HTR-8/SVneo (cell line): ENCODE measurements at regions not wholly inside any gene's neighbourhood (a gene's known extent, or its start where the extent isn't known, plus 50 kb on each side); places are given as distances from the start of the nearest gene placed in this dataset.

Source experiments
- DNase-seq: peaks from one replicate; pipeline ENCODE4 v3.0.0; 2011; ENCODE audit warnings: low spot score, mixed read lengths; ENCODE audit not compliant: insufficient read length
- FAIRE-seq: peaks from 2 replicates; lab custom pipeline; 2011; peaks lifted over from hg19 to GRCh38; lab: Jason Lieb, UNC

DNA sequence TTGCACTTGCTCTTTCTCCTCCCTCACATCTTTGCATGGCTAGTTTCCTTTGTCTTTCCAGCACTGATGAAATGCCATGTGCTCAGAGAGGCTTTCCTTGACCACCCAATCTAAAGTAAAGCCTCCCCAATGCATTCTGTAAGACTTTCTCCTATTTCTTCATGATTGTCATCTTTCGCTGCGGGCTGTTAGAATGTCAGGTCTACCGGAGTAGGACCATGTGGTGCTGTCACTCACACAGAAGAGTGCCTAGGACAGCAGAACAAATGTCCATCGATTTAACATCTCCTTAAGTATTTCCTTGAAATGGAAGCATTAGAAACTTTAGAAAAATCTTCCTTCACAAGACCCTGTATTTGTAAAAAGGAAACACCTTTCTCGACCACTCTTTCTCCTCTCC, 99.9 kb upstream of the TMC3 start:
- FAIRE-seq (no peak), DNase-seq (no peak)

DNA sequence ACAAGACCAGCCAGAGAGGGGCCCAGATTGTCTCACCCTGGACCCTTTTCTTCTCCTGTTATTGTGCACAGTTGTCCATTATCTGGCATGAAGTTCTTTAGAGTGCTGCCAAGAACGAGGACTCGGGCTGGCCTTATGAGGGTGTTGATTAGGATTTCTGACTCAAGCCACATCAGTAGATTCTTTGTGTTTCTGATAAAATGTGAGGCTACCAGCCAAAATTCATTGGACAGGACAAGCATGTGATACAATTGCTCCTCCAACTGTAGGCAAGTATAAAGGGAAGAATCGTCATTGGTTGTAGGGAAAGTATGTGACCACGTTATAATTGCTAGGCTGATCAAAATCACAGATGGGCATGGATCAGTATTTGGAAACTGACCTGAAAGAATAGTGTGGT, 99.2 kb upstream of the TMC3 start:
- DNase-seq (no peak), FAIRE-seq (no peak)

GRCh38 chr15:81471151-81471550, 97.1 kb upstream of the TMC3 start:
- FAIRE-seq = no peak
- DNase-seq = no peak

- FAIRE-seq (no peak), DNase-seq (no peak)
Observed at GRCh38 chr15:81469154-81469553, 95.1 kb upstream of the TMC3 start.

- FAIRE-seq (no peak), DNase-seq (no peak)
Observed at GRCh38 chr15:81466741-81467140, 92.7 kb upstream of the TMC3 start.

GRCh38 chr15:81454024-81454423, 80.0 kb upstream of the TMC3 start:
- DNase-seq (no peak), FAIRE-seq (no peak)

DNA sequence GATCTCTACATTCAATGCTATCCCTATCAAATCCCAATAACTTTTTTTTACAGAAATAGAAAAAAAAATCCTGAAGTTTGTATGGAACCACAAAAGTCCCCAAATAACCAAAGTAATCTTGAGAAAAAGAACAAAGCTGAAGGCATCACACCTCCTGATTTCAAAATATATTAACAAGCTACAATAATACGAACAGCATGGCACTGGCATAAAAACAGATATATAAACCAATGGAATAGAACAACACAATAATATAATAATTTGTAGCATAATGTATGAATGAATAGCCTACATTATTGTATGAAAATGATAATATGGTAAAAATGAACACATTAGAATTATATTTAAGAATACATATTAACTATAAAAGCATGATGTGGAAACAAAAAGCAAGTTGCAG, 76.7 kb upstream of the TMC3 start:
- DNase-seq (no peak), FAIRE-seq (no peak)

DNA sequence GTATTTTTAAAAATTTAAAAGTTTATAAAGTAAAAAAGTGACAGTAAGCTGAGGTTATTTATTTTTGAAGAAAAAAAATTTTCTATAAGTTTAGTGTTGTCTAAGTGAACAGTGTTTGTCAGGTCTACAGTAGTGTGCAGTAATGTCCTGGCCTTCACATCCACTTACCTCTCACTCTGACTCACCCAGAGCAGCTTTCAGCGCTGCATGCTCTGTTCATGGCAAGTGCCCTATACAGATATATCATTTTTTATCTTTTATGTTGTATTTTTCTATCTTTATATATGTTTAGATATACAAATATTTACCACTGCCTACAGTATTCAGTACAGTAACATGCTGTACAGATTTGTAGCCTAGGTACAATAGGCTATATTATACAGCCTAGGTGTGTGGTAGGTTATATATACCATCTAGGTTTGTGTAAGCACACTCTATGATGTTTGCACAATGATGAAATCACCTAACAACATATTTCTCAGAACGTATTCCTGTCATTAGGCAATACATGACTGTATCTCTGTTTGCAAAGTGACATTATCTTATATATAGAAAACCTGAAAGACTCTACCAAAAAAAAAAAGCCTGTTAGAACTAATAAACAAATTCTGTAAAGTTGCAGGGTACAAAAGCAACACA, 75.9 kb upstream of the TMC3 start:
- FAIRE-seq = no peak
- no peak for DNase-seq

DNA sequence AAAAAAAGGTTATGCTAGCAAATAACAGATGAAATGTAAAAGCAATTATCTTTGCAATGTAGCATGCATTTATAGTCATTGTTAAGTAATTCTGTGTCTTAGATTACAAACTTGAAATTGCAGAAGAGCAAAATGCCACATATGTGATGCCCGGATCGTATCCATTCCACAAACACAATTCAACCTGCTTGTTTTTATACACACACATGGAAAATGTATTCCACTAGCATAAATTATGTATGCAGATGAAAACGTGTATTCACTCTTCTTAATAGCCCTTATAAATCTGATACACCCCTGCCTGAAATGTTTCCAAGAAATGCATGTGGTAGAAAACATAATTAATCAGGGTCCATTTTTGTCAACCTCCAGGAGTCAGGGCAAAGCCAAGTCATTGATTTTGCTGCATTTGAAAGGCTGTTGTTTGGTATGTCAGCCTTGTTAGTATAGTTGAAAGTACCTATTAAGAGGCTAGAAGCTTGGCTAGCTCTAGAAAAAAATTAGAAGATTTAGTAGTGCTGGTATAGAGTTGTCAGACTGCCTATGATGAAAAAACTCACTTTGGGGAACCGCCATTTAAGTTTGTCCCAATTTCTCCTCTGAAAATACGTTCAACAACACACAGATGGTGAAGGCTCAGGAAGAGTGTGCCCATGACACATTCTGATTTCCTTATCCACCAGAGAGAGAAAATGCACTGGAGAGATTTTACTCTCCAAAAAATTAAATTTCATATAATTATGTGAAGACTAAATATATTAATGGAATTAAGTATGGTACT, 69.2 kb upstream of the TMC3 start:
- DNase-seq = no peak
- FAIRE-seq = no peak

GRCh38 chr15:81442454-81442853, 68.4 kb upstream of the TMC3 start:
- DNase-seq (no peak), FAIRE-seq (no peak)

GRCh38 chr15:81434851-81435250, 60.8 kb upstream of the TMC3 start:
- DNase-seq (no peak), FAIRE-seq (no peak)

DNA sequence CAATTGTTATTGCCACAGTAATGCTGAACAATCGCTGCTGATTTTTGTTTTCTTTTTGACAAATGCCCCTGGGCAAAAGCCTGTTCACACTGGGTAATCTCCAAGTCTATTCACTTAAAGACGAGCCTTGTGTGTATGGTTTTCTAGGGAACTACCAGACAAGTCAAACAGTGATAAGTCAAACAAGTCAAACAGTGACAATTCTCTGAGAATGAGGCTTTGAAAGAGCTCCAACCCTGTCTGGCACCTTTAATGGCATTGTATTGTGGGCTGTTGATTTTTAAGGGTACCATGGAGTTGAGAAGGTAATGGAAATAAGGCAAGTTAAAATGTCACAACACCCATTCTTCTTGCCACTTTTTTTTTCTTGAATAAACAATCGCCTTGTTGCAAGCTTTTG, 59.4 kb upstream of the TMC3 start:
- DNase-seq (no peak), FAIRE-seq (no peak)

DNA sequence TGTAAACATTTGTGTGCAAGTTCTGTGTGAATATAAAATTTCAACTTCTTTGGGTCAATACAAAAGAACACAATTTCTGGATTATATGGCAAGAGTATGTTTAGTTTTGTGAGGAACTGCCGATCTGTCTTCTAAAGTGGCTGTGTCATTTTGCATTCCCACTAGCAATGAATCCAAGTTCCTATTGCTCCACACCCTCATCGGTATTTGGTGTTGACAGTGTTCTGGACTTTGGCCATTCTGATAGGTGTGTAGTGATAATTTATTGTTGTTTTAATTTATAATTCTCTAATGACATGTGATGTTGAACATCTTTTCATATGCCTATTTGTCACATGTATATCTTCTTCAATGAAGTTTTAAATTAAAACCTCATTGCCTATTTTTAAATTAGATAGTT, 58.2 kb upstream of the TMC3 start:
- DNase-seq (no peak), FAIRE-seq (no peak)

DNA sequence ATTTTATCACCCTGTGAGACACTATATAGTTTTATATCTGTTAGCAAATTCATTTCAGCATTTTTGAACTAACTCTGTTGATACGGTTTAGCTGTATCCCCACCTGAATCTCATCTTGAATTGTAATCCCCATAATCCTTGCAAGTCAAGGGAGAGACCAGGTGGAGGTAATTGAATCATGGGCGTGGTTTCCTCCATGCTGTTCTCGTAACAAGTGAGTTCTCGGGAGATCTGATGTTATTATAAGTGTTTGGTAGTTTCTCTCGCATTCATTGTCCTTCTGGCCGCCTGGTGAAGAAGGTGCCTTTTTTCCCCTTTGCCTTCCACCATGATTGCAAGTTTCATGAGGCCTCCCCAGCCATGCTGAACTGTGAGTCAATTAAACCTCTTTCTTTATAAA, 53.2 kb upstream of the TMC3 start:
- DNase-seq = no peak
- FAIRE-seq = no peak

DNA sequence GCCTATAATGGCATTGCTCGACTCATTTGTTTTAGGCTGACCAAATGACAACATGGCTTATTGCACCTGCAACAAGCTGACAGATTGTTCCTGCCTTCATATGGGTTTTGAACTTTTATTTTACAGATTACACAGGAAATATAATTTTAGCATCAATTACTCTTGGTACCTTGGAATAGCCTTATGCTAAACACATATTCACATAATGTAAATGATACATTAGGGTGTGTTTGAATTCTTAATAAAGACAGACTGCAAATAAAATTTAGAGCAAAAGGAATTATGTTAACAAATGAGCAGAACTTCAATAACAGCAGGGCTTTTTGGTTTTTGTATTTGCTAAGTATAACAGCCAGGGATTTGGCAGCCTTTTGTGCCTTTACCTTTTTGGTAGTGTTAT, 51.9 kb upstream of the TMC3 start:
- no peak for DNase-seq
- FAIRE-seq = no peak
